GM12873 (cell line): ENCODE measurements at regions not wholly inside any gene's neighbourhood (a gene's known extent, or its start where the extent isn't known, plus 50 kb on each side); places are given as distances from the start of the nearest gene placed in this dataset.

Experiments
- TF ChIP-seq, protein P1 (sequence below): IDR thresholded peaks from 2 replicates; pipeline ENCODE4 v1.5.1; 2012; ENCODE audit warnings: low read depth, mild to moderate bottlenecking, moderate library complexity, low read length, control low read depth; ENCODE audit not compliant: insufficient read depth; ENCODE audit errors: missing control alignments

DNA sequence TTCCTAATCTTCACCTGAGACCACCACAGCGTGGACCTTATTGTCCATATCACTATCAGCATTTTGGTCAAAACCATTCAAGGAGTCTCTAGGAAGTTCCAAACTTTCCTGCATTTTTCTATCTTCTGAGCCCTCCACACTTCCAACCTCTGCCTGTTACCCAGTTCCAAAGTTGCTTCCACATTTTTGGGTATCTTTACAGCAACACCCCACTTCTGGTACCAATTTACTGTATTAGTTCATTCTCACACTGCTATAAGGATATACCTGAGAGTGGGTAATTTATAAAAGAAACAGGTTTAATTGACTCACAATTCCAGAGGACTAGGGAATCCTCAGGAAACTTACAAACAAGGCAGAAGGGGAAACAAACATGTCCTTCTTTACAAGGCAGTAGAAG is 103.3 kb upstream of the CBLB start:
- TF ChIP-seq, protein P1, sequence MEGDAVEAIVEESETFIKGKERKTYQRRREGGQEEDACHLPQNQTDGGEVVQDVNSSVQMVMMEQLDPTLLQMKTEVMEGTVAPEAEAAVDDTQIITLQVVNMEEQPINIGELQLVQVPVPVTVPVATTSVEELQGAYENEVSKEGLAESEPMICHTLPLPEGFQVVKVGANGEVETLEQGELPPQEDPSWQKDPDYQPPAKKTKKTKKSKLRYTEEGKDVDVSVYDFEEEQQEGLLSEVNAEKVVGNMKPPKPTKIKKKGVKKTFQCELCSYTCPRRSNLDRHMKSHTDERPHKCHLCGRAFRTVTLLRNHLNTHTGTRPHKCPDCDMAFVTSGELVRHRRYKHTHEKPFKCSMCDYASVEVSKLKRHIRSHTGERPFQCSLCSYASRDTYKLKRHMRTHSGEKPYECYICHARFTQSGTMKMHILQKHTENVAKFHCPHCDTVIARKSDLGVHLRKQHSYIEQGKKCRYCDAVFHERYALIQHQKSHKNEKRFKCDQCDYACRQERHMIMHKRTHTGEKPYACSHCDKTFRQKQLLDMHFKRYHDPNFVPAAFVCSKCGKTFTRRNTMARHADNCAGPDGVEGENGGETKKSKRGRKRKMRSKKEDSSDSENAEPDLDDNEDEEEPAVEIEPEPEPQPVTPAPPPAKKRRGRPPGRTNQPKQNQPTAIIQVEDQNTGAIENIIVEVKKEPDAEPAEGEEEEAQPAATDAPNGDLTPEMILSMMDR: no peak

GRCh38 chr3:105974381-105974780 is 105.6 kb upstream of the CBLB start:
- TF ChIP-seq, protein P1: no peak

DNA sequence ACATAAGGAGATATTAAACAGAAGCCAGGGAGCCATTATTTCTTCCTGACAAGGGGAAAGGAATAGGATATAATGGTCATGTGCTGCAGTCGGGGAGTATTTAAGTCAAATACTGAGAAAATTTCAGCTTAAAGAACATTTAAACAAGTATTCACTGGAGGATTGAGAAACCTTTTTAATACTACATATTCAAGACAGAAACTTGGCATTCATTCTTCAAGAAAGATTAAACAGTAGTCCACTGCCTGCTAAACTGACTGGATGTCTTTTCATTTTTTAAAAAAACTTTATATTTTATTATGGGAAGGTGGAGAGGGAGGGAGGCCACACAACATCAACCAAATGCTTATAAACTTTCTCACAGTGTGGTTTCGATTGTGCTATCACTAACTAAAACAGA is 107.4 kb upstream of the CBLB start:
- TF ChIP-seq, protein P1: no peak

DNA sequence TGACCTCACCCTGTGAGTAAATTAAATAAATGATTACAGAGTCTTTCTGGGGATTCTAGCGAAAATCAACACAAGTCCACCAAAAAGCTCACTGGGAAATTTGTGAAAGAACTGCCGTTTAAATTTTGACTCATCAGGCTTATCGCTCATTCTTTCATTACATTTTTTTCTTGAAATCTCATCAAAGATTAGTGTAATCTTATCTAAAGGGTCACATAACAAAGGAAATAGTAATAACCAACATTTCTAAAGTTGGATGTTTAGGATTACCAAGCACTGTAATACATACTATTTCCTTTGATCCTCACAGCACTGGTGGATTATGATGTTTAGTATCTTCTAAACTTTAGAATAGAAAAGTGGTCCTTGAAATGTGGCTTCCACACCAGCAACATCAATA is 111.1 kb upstream of the CBLB start:
- TF ChIP-seq, protein P1: no peak

- TF ChIP-seq, protein P1: no peak
Measured at GRCh38 chr3:105982207-105982606, 113.4 kb upstream of the CBLB start.

DNA sequence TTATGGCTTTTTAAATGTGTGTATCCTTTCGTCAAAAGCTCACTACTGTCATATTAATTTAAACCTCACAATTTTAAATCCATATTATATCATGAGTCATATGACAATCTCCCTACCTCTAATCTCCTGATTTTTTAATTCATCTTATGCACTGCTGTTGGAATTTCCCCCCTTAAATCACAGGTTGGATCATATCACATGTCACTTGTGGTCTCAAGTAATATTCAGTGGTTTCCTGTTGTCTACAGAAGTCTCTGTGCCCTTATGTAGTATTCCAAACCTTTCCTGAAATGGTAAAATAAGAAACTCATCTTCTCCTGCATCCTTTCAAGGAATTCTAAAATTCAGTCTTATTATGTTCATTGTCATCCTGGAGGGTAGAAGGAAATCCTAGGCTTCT is 116.0 kb upstream of the CBLB start:
- TF ChIP-seq, protein P1: no peak

- TF ChIP-seq, protein P1: no peak
Measured at GRCh38 chr3:105987809-105988208, 119.0 kb upstream of the CBLB start.
